ENCODE measurements at regions not wholly inside any gene's neighbourhood (a gene's known extent, or its start where the extent isn't known, plus 50 kb on each side); places are given as distances from the start of the nearest gene placed in this dataset.

GRCh38 chr9:131809941-131810344 lies 70.1 kb upstream of the RAPGEF1 start:
- ATAC-seq = peak; percentile 74

GRCh38 chr9:131808291-131808690 lies 68.4 kb upstream of the RAPGEF1 start:
- ATAC-seq = no peak

GRCh38 chr9:131807144-131807983 lies 67.5 kb upstream of the RAPGEF1 start:
- ATAC-seq = no peak

- no peak for ATAC-seq
These were observed 65.9 kb upstream of the RAPGEF1 start for GRCh38 chr9:131805803-131806202.

GRCh38 chr9:131804826-131805225 lies 65.0 kb upstream of the RAPGEF1 start:
- no peak for ATAC-seq

GRCh38 chr9:131803758-131804411 lies 64.0 kb upstream of the RAPGEF1 start:
- no peak for ATAC-seq

GRCh38 chr9:131801810-131802209 lies 61.9 kb upstream of the RAPGEF1 start:
- no peak for ATAC-seq

- no peak for ATAC-seq
These were observed 61.0 kb upstream of the RAPGEF1 start for GRCh38 chr9:131800843-131801242.

- ATAC-seq = no peak
These were observed 60.5 kb upstream of the RAPGEF1 start for GRCh38 chr9:131800366-131800765.

GRCh38 chr9:131799177-131799823 lies 59.4 kb upstream of the RAPGEF1 start:
- peak; percentile 46 for ATAC-seq

GRCh38 chr9:131798246-131798645 lies 58.4 kb upstream of the RAPGEF1 start:
- no peak for ATAC-seq

- ATAC-seq = no peak
These were observed 54.5 kb upstream of the RAPGEF1 start for GRCh38 chr9:131794393-131794792.

GRCh38 chr9:131791542-131792254 lies 51.8 kb upstream of the RAPGEF1 start:
- ATAC-seq = no peak

Data from esophagus mucosa (tissue), 1 donor.